ENCODE measurements at regions not wholly inside any gene's neighbourhood (a gene's known extent, or its start where the extent isn't known, plus 50 kb on each side); places are given as distances from the start of the nearest gene placed in this dataset.

- no peak overlapping the region for H3K4me3 ChIP-seq (replicated peaks; ENCODE audit: low read depth, low read length)
- TF ChIP-seq CTCF (IDR thresholded peaks at IDR 0.05; ENCODE audit: low read length, missing control alignments), result no peak
- no peak for DNase-seq (ENCODE audit: low read depth)
Measured at GRCh38 chr2:204292439-204292838, 252.8 kb upstream of the PARD3B start.

- H3K4me3 ChIP-seq (replicated peaks; ENCODE audit: low read depth, low read length), result no peak overlapping the region
- no peak for DNase-seq (ENCODE audit: low read depth)
- TF ChIP-seq CTCF (IDR thresholded peaks at IDR 0.05; ENCODE audit: low read length, missing control alignments), result no peak
Measured at GRCh38 chr2:204293884-204294747, 251.2 kb upstream of the PARD3B start.

- H3K4me3 ChIP-seq (replicated peaks; ENCODE audit: low read depth, low read length), result no peak overlapping the region
- DNase-seq (ENCODE audit: low read depth), result no peak
- no peak for TF ChIP-seq CTCF (IDR thresholded peaks at IDR 0.05; ENCODE audit: low read length, missing control alignments)
Measured at GRCh38 chr2:204298404-204298803, 246.9 kb upstream of the PARD3B start.

GRCh38 chr2:204299766-204300165, 245.5 kb upstream of the PARD3B start:
- no peak overlapping the region for H3K4me3 ChIP-seq (replicated peaks; ENCODE audit: low read depth, low read length)
- TF ChIP-seq CTCF (IDR thresholded peaks at IDR 0.05; ENCODE audit: low read length, missing control alignments), result no peak
- DNase-seq (ENCODE audit: low read depth), result no peak

- no peak overlapping the region for H3K4me3 ChIP-seq (replicated peaks; ENCODE audit: low read depth, low read length)
- TF ChIP-seq CTCF (IDR thresholded peaks at IDR 0.05; ENCODE audit: low read length, missing control alignments), result no peak
- no peak for DNase-seq (ENCODE audit: low read depth)
Measured at GRCh38 chr2:204306667-204307066, 238.6 kb upstream of the PARD3B start.

GRCh38 chr2:204312105-204312504, 233.2 kb upstream of the PARD3B start:
- H3K4me3 ChIP-seq (replicated peaks; ENCODE audit: low read depth, low read length), result no peak overlapping the region
- DNase-seq (ENCODE audit: low read depth), result no peak
- TF ChIP-seq CTCF (IDR thresholded peaks at IDR 0.05; ENCODE audit: low read length, missing control alignments), result no peak

- no peak for TF ChIP-seq CTCF (IDR thresholded peaks at IDR 0.05; ENCODE audit: low read length, missing control alignments)
- no peak for DNase-seq (ENCODE audit: low read depth)
- H3K4me3 ChIP-seq (replicated peaks; ENCODE audit: low read depth, low read length), result no peak overlapping the region
Measured at GRCh38 chr2:204313256-204313655, 232.0 kb upstream of the PARD3B start.
